Uterus (tissue), 3 donors: ENCODE measurements at regions not wholly inside any gene's neighbourhood (a gene's known extent, or its start where the extent isn't known, plus 50 kb on each side); places are given as distances from the start of the nearest gene placed in this dataset.

Source experiments
- DNase-seq, 2 donors: peaks; one replicate each; pipeline ENCODE4 v3.0.0-alpha.2; 2019 to 2020
- H3K27ac ChIP-seq, 2 donors: fragments of 200-600 bp; sonication (generic); 1 replicate in 1 of 2; 2 replicates in 1 of 2; pipeline ENCODE4 v1.5.1; 2016 to 2018
- H3K27me3 ChIP-seq, 2 donors: fragments of 200-600 bp; sonication (generic); one replicate each; pipeline ENCODE4 v1.5.1; 2018 to 2019; ENCODE audit warnings: control low read depth in 1 of 2
- H3K36me3 ChIP-seq, 2 donors: fragments of 200-600 bp; sonication (generic); one replicate each; pipeline ENCODE4 v1.5.1; 2019; ENCODE audit warnings: control low read depth in 1 of 2
- H3K4me1 ChIP-seq, 2 donors: fragments of 200-600 bp; sonication (generic); one replicate each; pipeline ENCODE4 v1.5.1; 2018 to 2019; ENCODE audit warnings: control low read depth in 1 of 2
- H3K4me3 ChIP-seq, 2 donors: fragments of 200-600 bp; sonication (generic); 1 replicate in 1 of 2; 2 replicates in 1 of 2; pipeline ENCODE4 v1.5.1; 2018 to 2019; ENCODE audit warnings: mild to moderate bottlenecking in 1 of 2
- H3K9me3 ChIP-seq, 2 donors: fragments of 200-600 bp; sonication (generic); one replicate each; pipeline ENCODE4 v1.5.1; 2019; ENCODE audit warnings: control low read depth in 1 of 2
- POLR2A ChIP-seq, 2 donors: fragments of 450-650 bp; IDR thresholded peaks; one replicate each; pipeline ENCODE4 v1.6.1; 2016; ENCODE audit warnings: antibody characterized with exemption in 2 of 2, mild to moderate bottlenecking in 1 of 2, moderate library complexity in 1 of 2
- intact Hi-C: fragments of 100-400 bp; cut with DNase I; formaldehyde crosslinking; loops from one replicate; pipeline ENCODE4 v1.15.1; 2023; ENCODE audit warnings: low total_unique reads
- TF ChIP-seq, protein P1 (sequence below), 4 experiments: fragments of 200-600 bp in 2 of 4; fragments of 450-650 bp in 2 of 4; sonication (generic) in 2 of 4; IDR thresholded peaks; one replicate each; pipeline ENCODE4 v1.5.1; 2016 to 2019; ENCODE audit warnings: antibody characterized with exemption in 4 of 4, mild to moderate bottlenecking in 2 of 4, moderate library complexity in 1 of 4
- donor health status: DM: yes; HTN: yes; CAD: no.

DNA sequence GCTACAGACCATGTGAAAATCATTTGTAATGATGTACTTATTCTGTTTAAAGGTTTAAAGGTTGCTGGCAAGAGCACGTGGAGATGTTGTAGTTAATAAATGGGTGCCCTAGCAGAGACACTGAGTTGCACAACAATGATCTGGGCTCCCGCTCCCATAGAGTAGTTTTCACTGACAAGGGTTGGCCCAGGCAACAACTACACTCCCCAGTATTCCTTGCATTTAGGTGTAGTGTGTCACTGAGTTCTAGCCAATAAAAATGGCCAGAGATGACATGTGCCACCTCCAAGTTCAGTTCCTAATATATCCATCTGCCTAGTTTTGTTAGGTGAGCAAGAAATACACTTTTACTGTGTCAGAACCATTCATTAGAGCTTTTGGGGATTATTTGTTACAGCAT, 392.1 kb upstream of the MTPN start:
- Histone ChIP-seq H3K9me3 (no peaks in the 10 kb centered on the region), H3K36me3 (no peaks in the 10 kb centered on the region), H3K27ac (no peak overlapping the region), H3K4me1 (no peaks in the 10 kb centered on the region), H3K27me3 (no peaks in the 10 kb centered on the region), H3K4me3 (no peak overlapping the region)
- intact Hi-C loops, result no loop called here
- TF ChIP-seq POLR2A (IDR thresholded peaks at IDR 0.05), result no peak
- TF ChIP-seq, protein P1, sequence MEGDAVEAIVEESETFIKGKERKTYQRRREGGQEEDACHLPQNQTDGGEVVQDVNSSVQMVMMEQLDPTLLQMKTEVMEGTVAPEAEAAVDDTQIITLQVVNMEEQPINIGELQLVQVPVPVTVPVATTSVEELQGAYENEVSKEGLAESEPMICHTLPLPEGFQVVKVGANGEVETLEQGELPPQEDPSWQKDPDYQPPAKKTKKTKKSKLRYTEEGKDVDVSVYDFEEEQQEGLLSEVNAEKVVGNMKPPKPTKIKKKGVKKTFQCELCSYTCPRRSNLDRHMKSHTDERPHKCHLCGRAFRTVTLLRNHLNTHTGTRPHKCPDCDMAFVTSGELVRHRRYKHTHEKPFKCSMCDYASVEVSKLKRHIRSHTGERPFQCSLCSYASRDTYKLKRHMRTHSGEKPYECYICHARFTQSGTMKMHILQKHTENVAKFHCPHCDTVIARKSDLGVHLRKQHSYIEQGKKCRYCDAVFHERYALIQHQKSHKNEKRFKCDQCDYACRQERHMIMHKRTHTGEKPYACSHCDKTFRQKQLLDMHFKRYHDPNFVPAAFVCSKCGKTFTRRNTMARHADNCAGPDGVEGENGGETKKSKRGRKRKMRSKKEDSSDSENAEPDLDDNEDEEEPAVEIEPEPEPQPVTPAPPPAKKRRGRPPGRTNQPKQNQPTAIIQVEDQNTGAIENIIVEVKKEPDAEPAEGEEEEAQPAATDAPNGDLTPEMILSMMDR (IDR thresholded peaks at IDR 0.05), result no peak
- no peak for DNase-seq

- Histone ChIP-seq H3K9me3 (no peaks in the 10 kb centered on the region), H3K27me3 (no peaks in the 10 kb centered on the region), H3K4me1 (no peaks in the 10 kb centered on the region), H3K4me3 (no peak overlapping the region), H3K27ac (no peak overlapping the region), H3K36me3 (no peaks in the 10 kb centered on the region)
- TF ChIP-seq POLR2A (IDR thresholded peaks at IDR 0.05), result no peak
- TF ChIP-seq, protein P1 (IDR thresholded peaks at IDR 0.05), result no peak
- intact Hi-C loops, result no loop called here
- no peak for DNase-seq
Measured at GRCh38 chr7:136359333-136359903, 382.3 kb upstream of the MTPN start.

DNA sequence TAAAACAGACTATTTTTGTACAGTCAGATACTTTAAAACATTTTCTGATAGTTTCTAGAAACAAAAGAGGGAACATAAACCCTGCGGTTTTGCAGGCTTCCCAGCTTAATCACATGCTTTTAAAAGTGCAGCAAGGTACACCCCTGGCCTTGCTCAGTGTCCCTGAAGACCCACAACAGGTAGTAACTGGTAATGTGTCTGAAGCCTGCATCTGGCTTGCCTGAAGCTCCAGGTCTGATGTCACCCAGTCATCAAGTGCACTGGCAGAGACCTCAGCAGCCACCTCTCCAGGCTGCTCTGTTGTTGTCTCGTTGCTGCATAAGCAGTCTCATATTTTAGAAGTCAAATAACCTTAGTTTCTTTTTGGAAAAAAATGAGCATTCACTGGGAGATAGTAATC, 376.1 kb upstream of the MTPN start:
- Histone ChIP-seq H3K36me3 (no peaks in the 10 kb centered on the region), H3K4me1 (no peaks in the 10 kb centered on the region), H3K9me3 (no peaks in the 10 kb centered on the region), H3K4me3 (no peak overlapping the region), H3K27ac (no peak overlapping the region), H3K27me3 (no peaks in the 10 kb centered on the region)
- intact Hi-C loops, result no loop called here
- TF ChIP-seq, protein P1 (IDR thresholded peaks at IDR 0.05), result no peak
- TF ChIP-seq POLR2A (IDR thresholded peaks at IDR 0.05), result no peak
- DNase-seq, result no peak

- Histone ChIP-seq H3K27ac (no peak overlapping the region), H3K9me3 (no peaks in the 10 kb centered on the region), H3K4me1 (no peaks in the 10 kb centered on the region), H3K36me3 (no peaks in the 10 kb centered on the region), H3K4me3 (no peak overlapping the region), H3K27me3 (no peaks in the 10 kb centered on the region)
- intact Hi-C loops, result no loop called here
- TF ChIP-seq, protein P1 (IDR thresholded peaks at IDR 0.05), result no peak
- no peak for TF ChIP-seq POLR2A (IDR thresholded peaks at IDR 0.05)
- no peak for DNase-seq
Measured at GRCh38 chr7:136348542-136349192, 371.5 kb upstream of the MTPN start.

- H3K4me3 ChIP-seq, result no peak overlapping the region
- TF ChIP-seq, protein P1 (IDR thresholded peaks at IDR 0.05), result no peak
- DNase-seq, result no peak
- H3K36me3 ChIP-seq, result no peaks in the 10 kb centered on the region
- H3K27me3 ChIP-seq, result no peaks in the 10 kb centered on the region
- H3K9me3 ChIP-seq, result no peaks in the 10 kb centered on the region
- H3K27ac ChIP-seq, result no peak overlapping the region
- no peaks in the 10 kb centered on the region for H3K4me1 ChIP-seq
- intact Hi-C loops, result no loop called here
Measured at GRCh38 chr7:136348142-136348541, 371.0 kb upstream of the MTPN start.
